Activated CD4-positive, CD25-positive, alpha-beta regulatory T cell (primary cell): ENCODE measurements at regions not wholly inside any gene's neighbourhood (a gene's known extent, or its start where the extent isn't known, plus 50 kb on each side); places are given as distances from the start of the nearest gene placed in this dataset.
"Not testable (repeated sequence)": the region's sequence is repeated elsewhere in the genome, so short reads cannot be mapped to it uniquely, and the experiment has no call there.

Experiments used
- DNase-seq, 4 experiments: peaks; one replicate each; lab custom pipeline; 2025; lab: John Stamatoyannopoulos, UW

DNA sequence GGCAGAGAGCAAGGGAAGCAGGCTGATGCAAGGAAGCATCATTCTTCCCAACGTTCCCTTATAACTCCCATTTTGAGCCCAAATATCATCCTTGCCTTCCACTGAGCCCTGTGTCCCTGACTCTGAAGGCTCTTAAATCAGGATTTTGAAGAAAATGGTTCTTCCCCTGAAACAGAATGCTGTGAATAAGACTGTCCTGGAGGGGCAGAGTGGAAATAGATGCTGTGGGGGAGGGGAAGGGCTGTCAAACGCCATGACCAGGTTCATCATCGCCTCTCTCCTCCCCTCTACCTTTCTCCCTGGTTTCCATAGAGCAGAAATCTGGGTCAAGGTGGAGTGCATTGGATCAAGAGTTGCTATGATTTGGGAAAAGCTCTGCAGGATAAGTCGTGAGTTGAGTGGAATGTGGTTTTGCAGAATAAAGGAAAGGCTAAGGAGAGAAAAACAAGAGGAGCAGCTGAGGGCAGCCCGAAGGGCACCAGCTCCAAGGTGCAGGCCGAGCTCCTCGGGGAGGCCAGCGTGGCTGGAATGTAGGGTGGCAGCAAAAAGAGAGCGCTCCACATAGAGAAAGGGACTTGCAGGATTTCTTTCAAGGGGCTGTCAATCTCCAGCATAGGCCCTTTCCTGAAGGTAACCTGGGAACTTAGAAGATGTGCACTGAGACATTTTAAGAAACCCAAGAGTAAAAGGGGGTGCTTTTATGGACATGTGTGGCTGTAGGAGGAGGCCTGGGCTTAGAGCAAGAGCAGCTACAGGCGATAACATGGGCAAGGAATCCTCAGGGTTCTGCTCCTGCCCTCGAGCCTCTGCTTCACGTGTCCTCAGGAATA is 120.8 kb upstream of the CDYL start:
- no peak for DNase-seq

GRCh38 chr6:4653141-4653540 is 123.1 kb upstream of the CDYL start:
- no peak for DNase-seq

- no peak for DNase-seq
Observed at GRCh38 chr6:4651831-4652467, 124.3 kb upstream of the CDYL start.

- no peak for DNase-seq
Observed at GRCh38 chr6:4649728-4650127, 126.5 kb upstream of the CDYL start.

- no peak for DNase-seq
Observed at GRCh38 chr6:4647414-4648365, 128.5 kb upstream of the CDYL start.

DNA sequence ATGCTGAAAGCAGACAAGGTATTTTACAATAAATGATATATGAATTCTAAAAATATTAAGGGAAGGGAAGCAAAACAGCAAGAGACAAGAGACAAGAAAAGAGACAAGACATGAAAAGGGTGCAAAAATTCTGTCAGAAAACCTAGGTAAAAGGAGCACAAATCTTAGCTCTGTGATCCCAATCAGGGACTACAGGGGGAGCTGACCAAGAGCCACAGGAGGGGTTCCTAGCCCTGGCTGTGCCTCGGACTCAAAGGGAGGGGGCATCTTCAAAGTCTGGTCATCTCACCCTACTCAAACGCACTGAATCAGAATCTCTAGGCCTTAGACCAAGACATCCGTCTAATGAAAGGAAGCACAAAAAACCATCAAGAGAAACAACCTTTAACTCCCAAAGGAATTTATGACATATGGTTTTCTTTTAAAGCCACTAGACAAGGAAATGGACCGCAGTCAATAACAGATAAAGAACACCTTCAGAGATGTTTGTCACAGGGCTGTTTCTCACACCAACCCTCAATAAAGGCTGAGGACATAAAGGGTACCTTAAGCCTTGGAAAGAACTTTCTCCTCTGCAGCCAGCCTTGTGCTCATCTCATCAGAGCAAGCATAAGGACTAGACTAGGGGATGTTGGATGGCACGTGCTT is 130.4 kb upstream of the CDYL start:
- no peak for DNase-seq

DNA sequence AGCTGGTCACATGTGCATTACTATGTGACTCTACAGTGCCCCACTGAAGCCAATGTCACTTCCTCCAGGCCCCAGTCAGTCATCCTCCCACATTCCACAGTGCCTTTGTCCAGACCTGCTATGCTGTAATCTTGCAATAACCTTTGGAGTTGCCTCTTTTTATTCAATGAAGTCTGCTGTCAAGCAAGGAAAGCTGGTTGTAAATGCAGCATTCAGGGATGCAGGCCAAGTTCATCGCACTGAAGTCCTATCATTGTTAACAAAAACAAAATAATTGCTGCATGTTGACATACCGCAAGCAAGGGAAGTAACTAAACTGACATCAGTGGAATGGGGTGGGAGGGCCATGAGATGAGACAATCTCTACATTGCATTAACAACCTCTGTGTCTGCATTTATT is 131.2 kb upstream of the CDYL start:
- no peak for DNase-seq

- no peak for DNase-seq
Observed at GRCh38 chr6:4641461-4641860, 134.7 kb upstream of the CDYL start.

GRCh38 chr6:4640139-4640538 is 136.1 kb upstream of the CDYL start:
- no peak for DNase-seq

- no peak for DNase-seq
Observed at GRCh38 chr6:4638641-4639040, 137.6 kb upstream of the CDYL start.

DNA sequence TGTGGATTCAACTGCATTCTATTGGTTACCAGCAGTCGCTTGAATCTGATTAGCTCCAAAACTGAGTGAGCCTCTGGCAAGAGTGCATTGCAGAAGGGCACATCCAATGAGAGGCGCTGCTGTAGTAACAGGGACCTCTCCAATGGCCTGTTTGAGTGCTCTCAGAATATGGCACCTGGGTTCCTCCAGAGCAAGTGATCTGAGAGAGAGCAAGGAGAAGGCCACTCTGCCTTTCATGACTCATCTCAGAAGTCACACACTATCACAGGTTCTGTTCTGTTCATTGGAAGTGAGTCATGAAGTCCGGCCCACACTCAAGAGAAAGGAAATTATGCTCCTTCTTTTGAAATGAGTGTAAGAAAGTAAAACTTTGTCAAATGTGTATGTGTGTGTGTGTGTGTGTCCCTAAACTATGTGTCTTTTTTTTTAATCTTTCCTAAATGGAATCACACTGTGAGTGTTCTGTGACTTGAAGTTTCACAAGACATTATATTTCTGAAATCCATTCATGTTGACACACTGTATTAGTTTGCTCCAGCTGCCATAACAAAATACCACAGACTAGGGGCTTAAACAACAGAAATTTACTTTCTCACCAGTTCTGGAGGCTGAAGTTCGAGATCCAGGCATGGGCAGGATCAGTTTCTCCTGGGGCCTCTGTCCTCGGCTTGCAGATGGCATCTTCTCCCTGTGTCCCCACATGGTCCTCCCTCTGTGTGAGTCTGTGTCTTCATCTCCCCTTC is 138.3 kb upstream of the CDYL start:
- DNase-seq = no peak

- DNase-seq = no peak
Observed at GRCh38 chr6:4636881-4637224, 139.4 kb upstream of the CDYL start.

DNA sequence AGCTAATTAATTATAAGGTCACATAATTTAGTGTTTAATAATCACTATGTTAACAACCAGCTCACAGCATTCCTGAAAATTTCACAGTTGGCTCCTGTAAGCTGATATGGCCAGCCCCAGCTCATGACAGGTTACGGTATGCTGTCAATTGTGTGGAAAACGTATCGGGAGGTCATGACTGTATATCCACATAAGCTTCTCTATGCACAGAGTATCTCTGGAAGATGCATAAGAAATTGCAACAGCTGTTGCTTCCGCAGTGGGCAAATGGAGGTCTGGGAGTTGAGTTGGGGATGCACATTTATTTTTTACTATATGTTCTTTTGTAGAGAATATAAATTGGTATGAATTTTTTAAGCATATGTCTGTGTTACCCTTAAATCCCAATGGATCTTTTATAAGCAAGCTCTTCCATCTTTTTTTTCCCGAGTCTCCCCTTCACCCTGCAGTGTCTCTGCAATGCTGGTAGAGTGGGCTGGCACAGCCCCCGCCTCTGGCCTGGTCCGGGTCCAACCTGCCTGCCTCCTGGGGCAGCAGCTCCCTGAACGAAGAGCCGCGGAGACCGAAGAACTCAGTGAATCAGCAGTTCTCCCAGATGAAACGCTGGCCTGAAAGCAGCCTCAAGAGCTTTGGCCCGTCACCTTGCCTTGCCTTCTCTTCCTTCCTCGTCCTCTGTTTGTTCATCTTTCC is 139.9 kb upstream of the CDYL start:
- DNase-seq = no peak

DNA sequence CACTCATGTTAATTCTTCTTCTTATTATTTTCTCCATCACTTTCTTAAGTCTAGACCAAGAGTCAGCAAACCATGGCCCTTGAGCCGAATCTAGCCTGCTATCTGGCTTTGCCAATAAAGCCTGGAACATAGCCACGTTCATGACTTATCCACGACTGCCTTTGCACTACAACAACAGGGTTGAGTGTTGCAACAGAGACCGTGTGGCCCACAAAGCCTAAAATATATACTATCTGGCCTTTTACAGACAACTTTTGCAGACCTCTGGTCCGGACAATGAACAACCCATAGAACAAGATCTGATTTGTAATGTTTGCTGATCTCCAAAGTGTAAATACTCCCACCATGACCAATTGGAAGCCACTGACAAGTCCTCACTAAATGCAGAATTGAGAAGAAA is 140.5 kb upstream of the CDYL start:
- no peak for DNase-seq

DNA sequence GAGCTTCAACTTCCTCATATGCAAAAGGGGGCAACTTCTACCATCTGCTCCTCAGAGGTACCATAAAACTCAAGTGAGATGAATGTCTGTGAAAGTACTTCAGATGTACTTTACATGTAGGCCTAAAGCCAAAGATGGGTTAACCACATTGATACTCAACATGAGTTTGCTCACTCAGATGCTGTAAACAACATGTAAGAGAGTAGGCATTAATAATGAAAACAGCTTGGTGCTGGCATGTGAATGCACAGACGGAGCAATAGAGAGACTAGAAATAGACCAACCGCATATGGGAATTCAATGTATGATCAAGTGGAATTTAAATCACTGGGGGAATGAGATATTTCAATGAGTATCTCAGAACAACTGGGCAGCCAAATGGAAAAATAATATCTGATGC is 143.8 kb upstream of the CDYL start:
- DNase-seq = no peak

DNA sequence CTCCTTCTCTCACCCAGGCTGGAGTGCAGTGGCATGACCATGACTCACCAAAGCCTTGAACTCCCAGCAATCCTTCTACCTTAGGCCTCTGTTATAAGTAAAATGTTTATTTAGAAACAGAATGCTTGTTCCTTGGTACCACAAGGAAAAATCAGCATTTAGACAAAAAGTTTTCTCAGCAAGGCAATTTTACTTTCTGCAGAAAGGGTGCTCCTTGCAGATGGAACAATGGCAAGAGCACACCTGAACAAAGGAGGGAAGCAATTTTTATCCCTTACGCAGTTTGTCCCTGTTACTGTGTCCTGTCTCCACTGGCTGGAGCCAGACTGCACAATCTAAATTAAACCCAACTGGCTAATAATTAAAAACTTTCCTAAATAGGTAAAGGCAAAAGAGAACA is 146.4 kb upstream of the CDYL start:
- not testable (repeated sequence) for DNase-seq

DNA sequence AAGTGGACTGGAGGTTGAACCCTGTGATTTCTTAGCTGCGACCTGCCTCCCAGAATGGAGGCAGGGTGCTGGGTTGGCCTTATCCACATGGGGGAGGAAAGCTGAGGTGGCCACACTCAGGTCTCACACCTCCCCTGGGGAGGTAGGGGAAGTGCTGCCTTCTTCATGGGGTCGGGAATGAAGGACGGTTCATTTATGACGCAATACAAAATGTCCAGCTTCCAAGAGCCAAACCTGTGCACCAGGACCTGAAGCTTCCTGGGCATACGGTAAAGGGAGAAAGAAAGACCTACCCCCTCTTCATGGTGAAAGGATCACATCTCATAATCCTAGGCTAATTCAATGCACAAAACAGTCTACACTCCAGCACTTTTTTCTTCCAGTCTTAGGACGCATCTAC is 150.6 kb upstream of the CDYL start:
- no peak for DNase-seq

GRCh38 chr6:4624726-4625125 is 151.5 kb upstream of the CDYL start:
- DNase-seq = no peak

DNA sequence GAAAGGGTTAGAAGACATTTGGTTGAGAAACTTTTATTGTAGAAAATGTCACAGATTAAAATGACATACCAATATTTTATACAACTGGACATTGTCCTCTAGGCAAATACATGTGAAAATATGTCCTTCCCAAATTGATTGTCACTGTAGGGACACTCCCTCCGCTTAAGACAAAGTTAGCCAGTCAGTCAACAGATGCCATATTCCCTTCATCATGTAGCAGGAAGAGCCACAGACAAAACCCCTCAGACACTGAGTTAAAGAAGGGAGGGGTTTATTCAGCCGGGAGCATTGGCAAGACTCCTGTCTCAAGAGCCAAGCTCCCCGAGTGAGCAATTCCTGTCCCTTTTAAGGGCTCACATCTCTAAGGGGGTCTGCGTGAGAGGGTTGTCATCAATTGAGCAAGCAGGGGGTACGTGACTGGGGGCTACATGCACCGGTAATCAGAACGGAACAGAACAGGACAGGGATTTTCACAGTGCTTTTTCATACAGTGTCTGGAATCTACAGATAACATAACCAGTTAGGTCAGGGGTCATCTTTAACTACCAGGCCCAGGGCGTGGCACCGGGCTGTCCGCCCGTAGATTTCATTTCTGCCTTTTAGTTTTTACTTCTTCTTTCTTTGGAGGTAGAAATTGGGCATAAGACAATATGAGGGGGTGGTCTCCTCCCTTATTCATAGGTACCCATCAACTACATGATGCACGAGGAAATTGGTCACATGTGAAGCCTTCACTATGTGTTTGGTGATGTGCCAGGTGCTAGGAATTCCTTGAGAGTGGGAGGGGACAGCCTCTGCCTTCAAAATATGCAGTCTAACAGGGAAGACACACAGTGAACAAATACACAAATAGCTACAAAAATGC is 155.7 kb upstream of the CDYL start:
- no peak for DNase-seq

DNA sequence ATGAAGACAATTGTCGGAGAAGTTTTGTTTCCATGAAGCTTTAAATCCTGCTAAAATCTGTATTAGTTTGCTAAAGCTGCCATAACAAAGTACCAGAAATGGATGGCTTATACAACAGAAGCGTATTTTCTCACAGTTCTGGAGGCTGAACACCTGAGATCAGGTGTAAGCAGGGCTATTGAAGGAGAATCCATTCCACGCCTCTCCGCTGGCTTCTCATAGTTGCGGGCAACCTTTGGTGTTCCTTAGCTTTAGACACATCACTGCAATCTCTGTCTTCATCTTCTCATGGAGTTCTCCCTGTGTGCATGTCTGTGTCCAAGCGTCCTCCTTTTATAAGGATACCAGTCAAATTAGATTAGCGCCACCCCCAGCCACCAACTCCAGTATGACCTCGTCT is 159.9 kb upstream of the CDYL start:
- no peak for DNase-seq
